ENCODE measurements at regions not wholly inside any gene's neighbourhood (a gene's known extent, or its start where the extent isn't known, plus 50 kb on each side); places are given as distances from the start of the nearest gene placed in this dataset.

DNA sequence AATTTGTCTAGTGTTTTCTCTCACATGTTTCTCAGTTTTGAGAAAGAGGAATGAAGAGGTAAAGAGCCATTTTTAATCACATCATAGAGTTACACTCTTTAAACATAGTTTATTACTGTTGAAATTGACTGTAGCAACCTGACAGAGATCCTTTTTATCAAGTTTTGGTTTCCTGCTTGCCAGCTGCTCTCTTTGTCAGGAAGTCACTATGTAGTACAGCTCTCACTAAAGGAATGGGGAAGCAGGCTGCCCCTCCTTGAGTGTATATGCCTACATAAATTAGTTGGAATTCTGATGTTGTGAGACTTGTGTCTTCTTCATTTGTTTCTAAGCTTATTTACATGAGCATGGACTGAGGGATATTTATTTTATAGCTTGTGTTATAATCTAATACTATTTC lies 1274.0 kb upstream of the CELF2 start:
- no peak overlapping the region for H3K27ac ChIP-seq
- intact Hi-C loops (cut with DNase I) = no loop called here
- TF ChIP-seq CTCF (IDR thresholded peaks at IDR 0.05) (no peak), POLR2A (IDR thresholded peaks at IDR 0.05) (no peak)
- H3K9me3 ChIP-seq = peaks cover 0 to 5% (median 0%) of the 10 kb centered on the region in 3 donors
- no peak overlapping the region for H3K4me3 ChIP-seq
- no peak for DNase-seq
- no peaks in the 10 kb centered on the region for H3K4me1 ChIP-seq
- H3K27me3 ChIP-seq = no peaks in the 10 kb centered on the region
- no peaks in the 10 kb centered on the region for H3K36me3 ChIP-seq

GRCh38 chr10:9745158-9745557 lies 1272.5 kb upstream of the CELF2 start:
- DNase-seq = no peak
- peaks cover 0 to 5% (median 0%) of the 10 kb centered on the region in 3 donors for H3K9me3 ChIP-seq
- 63 to 64% methylated on average over 1 of the region's 1 CpG for WGBS, 2 donors
- intact Hi-C loops (cut with DNase I) = no loop called here
- no peaks in the 10 kb centered on the region for H3K36me3 ChIP-seq
- no peaks in the 10 kb centered on the region for H3K27me3 ChIP-seq
- no peak overlapping the region for H3K27ac ChIP-seq
- no peaks in the 10 kb centered on the region for H3K4me1 ChIP-seq
- no peak overlapping the region for H3K4me3 ChIP-seq
- no peak for TF ChIP-seq POLR2A (IDR thresholded peaks at IDR 0.05)
- TF ChIP-seq CTCF (IDR thresholded peaks at IDR 0.05) = no peak

- WGBS, 2 donors = 67 to 75% methylated on average over 6 of the region's 6 CpGs
- intact Hi-C loops (cut with DNase I) = no loop called here
Measured at GRCh38 chr10:9757176-9757575, 1260.5 kb upstream of the CELF2 start.

GRCh38 chr10:9759596-9759995 lies 1258.1 kb upstream of the CELF2 start:
- Histone ChIP-seq H3K27me3 (no peaks in the 10 kb centered on the region), H3K27ac (no peak overlapping the region), H3K4me1 (no peaks in the 10 kb centered on the region), H3K4me3 (no peak overlapping the region), H3K9me3 (peaks cover 0 to 3% (median 0%) of the 10 kb centered on the region in 3 donors), H3K36me3 (no peaks in the 10 kb centered on the region)
- intact Hi-C loops (cut with DNase I) = no loop called here
- 40 to 76% methylated on average over 3 of the region's 3 CpGs for WGBS, 2 donors
- DNase-seq = no peak
- TF ChIP-seq CTCF (IDR thresholded peaks at IDR 0.05) (no peak), POLR2A (IDR thresholded peaks at IDR 0.05) (no peak)

More at GRCh38 chr10:9757176-9757575, 1260.5 kb upstream of the CELF2 start:
- no peak for DNase-seq
- Histone ChIP-seq H3K27ac (no peak overlapping the region), H3K4me1 (no peaks in the 10 kb centered on the region), H3K36me3 (no peaks in the 10 kb centered on the region), H3K4me3 (no peak overlapping the region), H3K9me3 (peaks cover 0 to 3% (median 0%) of the 10 kb centered on the region in 3 donors), H3K27me3 (no peaks in the 10 kb centered on the region)
- TF ChIP-seq CTCF (IDR thresholded peaks at IDR 0.05) = no peak
- TF ChIP-seq POLR2A (IDR thresholded peaks at IDR 0.05) = no peak

- WGBS, 2 donors = 47 to 53% methylated on average over 7 of the region's 7 CpGs
- intact Hi-C loops (cut with DNase I) = no loop called here
- peaks cover 0 to 3% (median 0%) of the 10 kb centered on the region in 3 donors for H3K9me3 ChIP-seq
Measured at GRCh38 chr10:9762966-9763656, 1254.6 kb upstream of the CELF2 start.

More at GRCh38 chr10:9762966-9763656, 1254.6 kb upstream of the CELF2 start:
- no peak overlapping the region for H3K27ac ChIP-seq
- no peaks in the 10 kb centered on the region for H3K36me3 ChIP-seq
- TF ChIP-seq POLR2A (IDR thresholded peaks at IDR 0.05) = no peak
- TF ChIP-seq CTCF (IDR thresholded peaks at IDR 0.05) = no peak
- no peaks in the 10 kb centered on the region for H3K27me3 ChIP-seq
- H3K4me1 ChIP-seq = no peaks in the 10 kb centered on the region
- DNase-seq = no peak
- H3K4me3 ChIP-seq = no peak overlapping the region

All from esophagus squamous epithelium (tissue), 5 donors.